ENCODE measurements at regions not wholly inside any gene's neighbourhood (a gene's known extent, or its start where the extent isn't known, plus 50 kb on each side); places are given as distances from the start of the nearest gene placed in this dataset.

DNA sequence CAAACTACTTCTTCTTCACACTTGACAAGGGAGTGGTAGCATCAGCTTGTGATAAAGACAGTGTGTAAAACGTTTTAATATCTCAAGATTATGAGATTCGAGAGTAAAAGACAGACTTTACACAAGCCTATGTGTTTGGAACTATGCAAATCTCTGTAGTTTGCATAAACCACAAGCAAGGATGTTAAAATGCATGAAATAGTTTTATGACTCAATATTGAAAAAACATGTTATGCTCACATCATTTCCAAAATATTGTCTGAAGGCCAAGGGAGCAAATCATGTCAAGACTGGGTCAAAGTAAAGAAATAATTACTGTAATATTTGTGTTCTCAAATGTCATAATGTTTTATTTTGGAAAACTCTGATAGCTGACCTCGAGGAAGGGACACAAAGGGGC, 316.8 kb upstream of the KLF12 start:
- DNase-seq = no peak
- no peak for ATAC-seq
- Mint-ChIP-seq H3K4me3 (no peak overlapping the region), H3K27ac (no peak overlapping the region), H3K27me3 (peaks cover 2 to 26% (median 12%) of the 10 kb centered on the region in 5 donors), H3K4me1 (peaks cover 0 to 1% (median 0%) of the 10 kb centered on the region in 4 donors), H3K9me3 (peaks cover 0 to 29% (median 11%) of the 10 kb centered on the region in 9 donors), H3K36me3 (peaks cover 0 to 16% (median 7%) of the 10 kb centered on the region in 3 donors)
- POLR2A ChIA-PET = no interaction called here

DNA sequence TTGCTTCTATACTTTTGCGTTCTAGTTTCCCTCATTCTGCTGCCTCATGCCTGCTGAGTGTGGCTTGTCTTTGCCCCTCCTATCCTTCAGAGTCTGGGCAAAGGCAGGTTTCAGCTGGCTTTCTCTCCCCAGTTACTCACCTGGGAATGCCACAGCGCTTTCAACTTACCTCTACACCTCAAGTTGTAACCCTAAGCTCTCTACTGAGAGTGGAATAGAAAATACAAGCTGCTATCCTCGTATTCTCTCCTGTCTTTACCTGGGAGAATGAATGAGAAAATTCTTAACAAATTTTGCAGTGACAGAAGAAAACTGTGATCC, 316.3 kb upstream of the KLF12 start:
- POLR2A ChIA-PET = no interaction called here
- peaks cover 0 to 29% (median 10%) of the 10 kb centered on the region in 9 donors for H3K9me3 Mint-ChIP-seq
- DNase-seq (no peak), ATAC-seq (no peak)
- H3K27me3 Mint-ChIP-seq = peaks cover 2 to 24% (median 12%) of the 10 kb centered on the region in 5 donors
- peak overlapping the region in 1 of 10 donors; percentile 44 for H3K27ac Mint-ChIP-seq
- peaks cover 0 to 16% (median 7%) of the 10 kb centered on the region in 3 donors for H3K36me3 Mint-ChIP-seq
- no peak overlapping the region for H3K4me3 Mint-ChIP-seq
- peaks cover 0 to 1% (median 0%) of the 10 kb centered on the region in 4 donors for H3K4me1 Mint-ChIP-seq

DNA sequence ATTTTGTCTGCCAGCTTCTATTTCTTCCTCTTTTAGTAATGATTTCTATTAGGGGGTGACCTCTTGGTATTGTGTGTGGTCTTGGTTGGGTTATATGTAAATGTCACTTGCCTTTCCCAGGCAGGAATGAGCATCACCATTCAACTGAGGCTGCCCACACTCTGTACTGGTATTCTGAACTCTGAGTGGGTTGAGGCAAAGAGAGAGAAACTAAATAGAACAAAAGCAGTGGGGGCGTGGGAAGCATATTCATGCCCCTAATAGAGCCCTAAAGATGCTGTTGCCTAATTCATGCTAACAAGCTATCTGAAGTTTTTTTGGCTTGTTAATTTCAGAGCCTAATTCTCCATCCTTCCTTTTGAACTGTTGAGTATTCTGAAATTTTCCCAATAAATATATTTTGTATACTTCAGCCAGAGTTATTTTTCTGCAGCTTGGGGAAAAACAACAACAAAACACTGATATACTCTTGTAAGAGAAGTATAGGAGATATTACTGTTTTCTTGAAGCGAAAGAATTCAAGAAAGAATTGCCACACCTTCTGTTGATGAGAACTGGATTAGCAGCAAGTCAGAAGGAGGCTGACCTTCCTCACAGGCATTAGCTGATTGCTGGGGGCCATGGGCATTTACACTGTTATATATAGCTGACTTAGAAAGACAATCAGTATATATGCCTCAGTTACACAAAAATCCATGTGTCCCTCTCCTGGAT, 315.8 kb upstream of the KLF12 start:
- peaks cover 0 to 1% (median 0%) of the 10 kb centered on the region in 4 donors for H3K4me1 Mint-ChIP-seq
- peaks cover 2 to 18% (median 9%) of the 10 kb centered on the region in 5 donors for H3K27me3 Mint-ChIP-seq
- H3K27ac Mint-ChIP-seq = peak overlapping the region in 1 of 10 donors; percentile 44
- H3K4me3 Mint-ChIP-seq = no peak overlapping the region
- DNase-seq (no peak), ATAC-seq (no peak)
- POLR2A ChIA-PET = no interaction called here
- H3K9me3 Mint-ChIP-seq = peaks cover 0 to 24% (median 10%) of the 10 kb centered on the region in 9 donors
- H3K36me3 Mint-ChIP-seq = peaks cover 0 to 16% (median 7%) of the 10 kb centered on the region in 3 donors

DNA sequence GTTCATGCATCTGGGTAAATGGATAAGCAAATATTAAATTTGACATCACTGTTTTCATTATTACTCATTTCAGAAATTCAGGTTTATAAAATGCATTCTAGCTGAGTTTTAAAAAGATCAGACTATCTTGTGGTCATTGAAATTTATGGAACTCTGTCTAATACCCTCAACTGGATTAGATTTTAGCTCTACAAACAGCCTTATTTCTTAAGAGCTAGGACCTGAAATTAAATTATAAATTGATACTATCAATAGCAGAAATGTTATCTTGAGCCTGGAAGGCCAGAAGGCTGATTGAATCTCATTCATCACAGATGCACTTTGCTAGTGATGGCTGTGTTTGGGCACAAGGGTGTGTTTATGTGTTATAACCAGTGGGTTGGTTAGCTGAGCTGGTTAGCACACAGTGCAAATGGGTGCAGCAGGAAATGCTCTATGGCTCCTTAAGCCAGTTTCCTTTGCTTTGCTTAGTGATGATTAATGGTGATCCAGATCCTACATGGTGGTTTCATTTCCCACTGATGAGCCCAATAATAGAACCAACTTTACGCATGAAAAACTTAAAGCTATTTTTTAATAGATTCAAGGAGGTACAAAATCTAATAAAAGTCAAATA, 310.8 kb upstream of the KLF12 start:
- no peak overlapping the region for H3K27ac Mint-ChIP-seq
- ATAC-seq (no peak), DNase-seq (no peak)
- no peaks in the 10 kb centered on the region for H3K4me1 Mint-ChIP-seq
- H3K36me3 Mint-ChIP-seq = peaks cover 12 to 21% (median 19%) of the 10 kb centered on the region in 3 donors
- H3K4me3 Mint-ChIP-seq = no peak overlapping the region
- POLR2A ChIA-PET = interaction anchor here (0.6 kb wide), 1 partner anchor 13 kb away, joined by 4 read pairs; no protein-coding TSS in a partner anchor
- H3K9me3 Mint-ChIP-seq = peaks cover 4 to 32% (median 11%) of the 10 kb centered on the region in 9 donors
- H3K27me3 Mint-ChIP-seq = peaks cover 0 to 3% (median 0%) of the 10 kb centered on the region in 5 donors

DNA sequence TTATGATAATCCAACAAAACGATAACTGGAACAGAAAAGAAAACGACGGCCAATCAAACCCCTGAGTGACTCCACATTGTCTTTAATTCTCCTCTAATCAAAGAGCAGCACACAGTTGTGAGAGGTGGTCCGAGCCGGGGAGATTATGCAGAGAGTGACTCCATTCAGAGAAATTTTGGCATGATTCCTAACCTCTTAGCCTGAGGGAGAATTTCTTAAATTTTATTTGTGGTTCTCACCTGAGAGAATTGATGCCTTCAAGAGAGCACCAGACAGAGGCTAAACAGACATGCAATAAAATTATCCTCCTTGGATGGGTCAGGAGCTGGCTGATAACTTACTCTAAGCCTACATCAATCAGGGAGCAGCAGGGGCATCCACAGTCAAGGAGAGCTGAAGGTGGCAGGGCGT, 310.0 kb upstream of the KLF12 start:
- no peaks in the 10 kb centered on the region for H3K4me1 Mint-ChIP-seq
- H3K4me3 Mint-ChIP-seq = no peak overlapping the region
- H3K27ac Mint-ChIP-seq = peak overlapping the region in 1 of 10 donors; percentile 10
- no peak for ATAC-seq
- DNase-seq = no peak
- peaks cover 11 to 21% (median 12%) of the 10 kb centered on the region in 3 donors for H3K36me3 Mint-ChIP-seq
- POLR2A ChIA-PET = no interaction called here
- H3K27me3 Mint-ChIP-seq = no peaks in the 10 kb centered on the region
- peaks cover 2 to 30% (median 11%) of the 10 kb centered on the region in 9 donors for H3K9me3 Mint-ChIP-seq

DNA sequence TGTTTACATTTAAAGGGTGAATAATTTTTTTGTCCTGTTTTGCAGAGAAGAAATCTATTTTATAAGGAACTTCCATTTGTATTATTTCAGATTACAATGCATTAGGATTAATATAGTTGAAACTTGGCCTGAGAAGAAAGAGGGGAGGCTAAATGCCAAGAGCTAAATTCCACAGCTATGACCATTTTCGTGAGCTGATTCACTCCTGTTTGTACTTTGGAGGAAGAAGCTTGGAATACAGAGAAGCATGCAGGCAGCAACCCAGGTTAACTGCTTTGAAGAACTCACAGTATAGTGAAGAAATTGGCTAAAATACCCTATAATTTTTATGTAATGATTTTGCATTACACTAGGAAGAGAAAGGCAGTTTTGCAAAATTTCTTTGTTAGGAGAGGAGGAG, 309.4 kb upstream of the KLF12 start:
- ATAC-seq (no peak), DNase-seq (no peak)
- peaks cover 8 to 19% (median 12%) of the 10 kb centered on the region in 3 donors for H3K36me3 Mint-ChIP-seq
- peak overlapping the region in 1 of 10 donors; percentile 10 for H3K27ac Mint-ChIP-seq
- H3K4me3 Mint-ChIP-seq = no peak overlapping the region
- peaks cover 0 to 25% (median 8%) of the 10 kb centered on the region in 9 donors for H3K9me3 Mint-ChIP-seq
- POLR2A ChIA-PET = no interaction called here
- H3K4me1 Mint-ChIP-seq = no peaks in the 10 kb centered on the region
- H3K27me3 Mint-ChIP-seq = no peaks in the 10 kb centered on the region

DNA sequence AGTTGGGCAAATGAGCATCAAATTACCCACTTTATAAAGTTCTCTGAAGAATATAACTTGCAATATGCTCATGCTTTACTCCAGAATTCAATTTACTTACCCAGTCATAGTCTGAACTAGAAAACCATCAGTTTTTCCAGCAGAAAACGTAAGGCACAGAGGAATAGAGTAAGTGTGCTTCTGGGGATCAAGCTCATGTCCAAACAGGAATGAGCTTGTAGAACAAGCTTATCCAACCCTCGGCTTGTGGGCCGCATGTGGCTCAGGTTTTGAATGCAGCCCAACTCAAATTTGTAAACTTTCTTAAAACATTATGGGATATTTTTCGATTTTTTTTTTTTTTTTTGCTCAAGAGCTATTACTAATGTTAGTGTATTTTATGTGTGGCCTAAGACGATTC, 308.5 kb upstream of the KLF12 start:
- H3K9me3 Mint-ChIP-seq = peaks cover 0 to 16% (median 8%) of the 10 kb centered on the region in 9 donors
- POLR2A ChIA-PET = no interaction called here
- H3K27me3 Mint-ChIP-seq = no peaks in the 10 kb centered on the region
- peaks cover 8 to 19% (median 13%) of the 10 kb centered on the region in 3 donors for H3K36me3 Mint-ChIP-seq
- DNase-seq (no peak), ATAC-seq (no peak)
- no peaks in the 10 kb centered on the region for H3K4me1 Mint-ChIP-seq
- no peak overlapping the region for H3K27ac Mint-ChIP-seq
- no peak overlapping the region for H3K4me3 Mint-ChIP-seq

DNA sequence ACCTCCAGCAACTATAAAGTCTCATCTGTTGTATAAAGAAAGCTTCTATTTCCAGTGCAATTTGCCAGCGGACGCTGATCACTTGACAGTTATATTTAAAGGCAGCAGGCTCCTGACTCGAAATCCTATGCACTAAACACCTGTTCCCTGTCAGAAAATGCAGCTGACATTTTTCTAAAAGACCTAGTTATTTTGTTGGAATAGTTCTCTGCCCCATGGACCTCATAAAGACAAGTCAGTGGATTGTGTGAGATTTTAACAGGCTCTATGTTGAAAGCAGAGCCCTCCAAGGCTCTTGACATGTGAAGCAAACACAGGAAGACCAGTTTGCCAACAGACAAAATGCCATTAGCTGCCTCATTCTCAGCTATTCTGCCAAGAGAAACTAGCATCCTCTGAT, 304.7 kb upstream of the KLF12 start:
- no peaks in the 10 kb centered on the region for H3K27me3 Mint-ChIP-seq
- DNase-seq (no peak), ATAC-seq (no peak)
- H3K9me3 Mint-ChIP-seq = peaks cover 0 to 16% (median 8%) of the 10 kb centered on the region in 9 donors
- no peaks in the 10 kb centered on the region for H3K4me1 Mint-ChIP-seq
- H3K36me3 Mint-ChIP-seq = peaks cover 8 to 11% (median 9%) of the 10 kb centered on the region in 3 donors
- POLR2A ChIA-PET = no interaction called here
- no peak overlapping the region for H3K4me3 Mint-ChIP-seq
- H3K27ac Mint-ChIP-seq = no peak overlapping the region

DNA sequence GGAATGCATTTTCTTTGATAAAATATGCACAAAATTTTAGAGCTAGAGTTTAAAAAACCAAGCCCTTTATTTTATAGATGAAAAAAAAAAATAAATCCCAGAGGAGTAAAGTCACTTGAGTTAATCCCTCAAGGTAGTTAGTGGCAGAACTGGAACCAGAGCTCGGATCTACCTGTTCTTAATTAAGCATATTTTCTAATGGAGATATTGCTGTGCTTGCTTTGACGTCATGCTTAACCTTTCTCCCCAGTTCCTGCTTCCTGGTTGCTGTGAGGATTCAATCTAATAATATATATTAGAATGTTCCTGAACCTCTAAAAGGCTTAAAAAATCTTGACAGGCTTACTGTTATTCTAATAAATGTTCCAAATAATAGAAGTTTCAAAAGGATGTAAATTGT, 300.6 kb upstream of the KLF12 start:
- peaks cover 0 to 5% (median 0%) of the 10 kb centered on the region in 9 donors for H3K9me3 Mint-ChIP-seq
- POLR2A ChIA-PET = no interaction called here
- no peak overlapping the region for H3K4me3 Mint-ChIP-seq

DNA sequence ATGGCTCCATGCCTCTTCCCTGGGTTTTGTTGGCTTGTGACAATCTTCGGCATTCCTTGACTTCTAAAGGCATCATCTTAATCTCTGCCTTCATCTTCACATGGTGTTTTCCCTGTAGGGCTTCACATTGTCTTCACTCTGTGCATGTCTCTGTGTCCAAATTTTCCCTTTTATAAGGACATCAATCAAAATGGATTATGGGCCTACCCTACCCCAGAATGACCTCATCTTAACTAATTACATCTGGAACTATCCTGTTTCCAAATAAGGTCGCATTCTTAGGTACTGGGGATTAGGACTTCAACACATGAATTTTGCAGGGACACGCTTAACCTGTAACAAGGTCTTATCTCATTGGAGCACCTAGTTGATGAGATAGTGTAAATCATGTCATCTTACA, 290.3 kb upstream of the KLF12 start:
- Mint-ChIP-seq H3K27ac (no peak overlapping the region), H3K4me3 (no peak overlapping the region)

More for the DNA sequence above, 300.6 kb upstream of the KLF12 start:
- DNase-seq (no peak), ATAC-seq (no peak)
- Mint-ChIP-seq H3K4me1 (no peaks in the 10 kb centered on the region), H3K27me3 (no peaks in the 10 kb centered on the region), H3K27ac (no peak overlapping the region), H3K36me3 (peaks cover 0 to 1% (median 0%) of the 10 kb centered on the region in 3 donors)

DNA sequence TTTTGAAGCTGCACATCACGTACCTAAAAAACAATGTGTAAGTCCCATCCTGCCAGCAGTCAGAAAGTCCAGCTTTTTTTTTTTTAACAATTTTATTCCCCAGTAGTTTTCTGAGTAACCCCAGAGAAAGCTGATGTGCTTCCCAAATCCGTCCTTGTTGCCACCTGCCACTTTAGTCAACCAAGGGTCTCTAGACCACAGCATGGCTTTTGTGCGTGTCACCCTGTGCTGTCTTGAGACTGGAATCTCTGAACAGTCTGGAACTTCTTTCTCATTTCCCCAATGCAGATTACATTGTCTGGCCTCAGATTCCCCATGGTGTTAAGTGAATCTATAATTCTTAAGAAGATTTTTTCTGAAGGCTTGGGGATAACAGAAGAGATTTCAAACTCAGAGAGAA, 289.2 kb upstream of the KLF12 start:
- no peak for ATAC-seq
- no peak overlapping the region for H3K27ac Mint-ChIP-seq
- H3K36me3 Mint-ChIP-seq = peaks cover 4 to 11% (median 5%) of the 10 kb centered on the region in 3 donors
- no peak for DNase-seq
- peaks cover 0 to 6% (median 0%) of the 10 kb centered on the region in 5 donors for H3K27me3 Mint-ChIP-seq
- H3K4me3 Mint-ChIP-seq = no peak overlapping the region
- peaks cover 0 to 1% (median 0%) of the 10 kb centered on the region in 4 donors for H3K4me1 Mint-ChIP-seq
- peaks cover 0 to 6% (median 0%) of the 10 kb centered on the region in 9 donors for H3K9me3 Mint-ChIP-seq
- POLR2A ChIA-PET = no interaction called here

More for the DNA sequence above, 290.3 kb upstream of the KLF12 start:
- Mint-ChIP-seq H3K9me3 (peaks cover 0 to 6% (median 0%) of the 10 kb centered on the region in 9 donors), H3K4me1 (no peaks in the 10 kb centered on the region), H3K36me3 (peaks cover 4 to 11% (median 5%) of the 10 kb centered on the region in 3 donors), H3K27me3 (peaks cover 0 to 4% (median 0%) of the 10 kb centered on the region in 5 donors)
- no peak for DNase-seq
- ATAC-seq = no peak
- POLR2A ChIA-PET = no interaction called here

DNA sequence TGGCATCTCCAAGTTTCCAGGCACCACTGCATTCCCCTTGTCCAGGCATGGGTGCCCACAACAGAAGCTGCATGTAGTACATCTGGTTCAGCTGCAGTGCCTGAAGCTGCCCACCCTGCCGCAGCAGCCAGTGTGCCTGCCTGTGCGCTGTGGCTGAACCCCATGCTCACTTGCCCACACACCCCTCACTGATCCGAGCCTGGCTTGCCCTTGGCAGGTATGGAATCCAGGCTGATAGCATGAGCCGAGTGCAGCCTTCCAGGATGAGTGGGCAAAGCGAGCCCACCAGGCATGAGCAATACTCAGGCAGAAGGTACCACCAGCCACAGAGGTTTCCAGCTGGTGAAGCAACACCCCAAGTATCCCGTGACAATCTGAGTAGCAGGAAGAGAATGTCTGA, 280.3 kb upstream of the KLF12 start:
- no peak overlapping the region for H3K4me3 Mint-ChIP-seq
- no peak for DNase-seq
- H3K36me3 Mint-ChIP-seq = peaks cover 11 to 30% (median 15%) of the 10 kb centered on the region in 3 donors
- peaks cover 0 to 9% (median 6%) of the 10 kb centered on the region in 9 donors for H3K9me3 Mint-ChIP-seq
- POLR2A ChIA-PET = no interaction called here
- peaks cover 0 to 3% (median 0%) of the 10 kb centered on the region in 4 donors for H3K4me1 Mint-ChIP-seq
- no peak for ATAC-seq
- no peak overlapping the region for H3K27ac Mint-ChIP-seq
- peaks cover 0 to 4% (median 1%) of the 10 kb centered on the region in 5 donors for H3K27me3 Mint-ChIP-seq

DNA sequence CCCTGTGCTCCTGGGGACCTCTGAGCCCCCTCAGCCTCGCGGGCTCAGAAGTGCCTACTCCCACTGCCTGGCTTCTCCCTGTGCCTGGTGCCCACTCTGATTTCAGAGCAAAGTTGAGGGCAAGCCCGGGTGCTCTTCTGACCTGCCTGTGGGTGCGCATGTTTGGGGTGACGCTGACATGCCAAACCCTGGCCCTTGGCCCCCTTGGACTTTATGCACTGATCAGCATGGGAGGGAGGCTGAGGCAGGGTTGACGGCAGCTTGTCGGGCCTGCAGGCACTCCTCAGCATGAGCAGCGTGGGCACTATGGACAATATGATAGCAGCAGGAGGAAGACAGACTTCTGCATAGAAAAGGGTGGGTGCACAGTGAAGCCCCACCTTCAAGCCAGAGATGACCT, 279.3 kb upstream of the KLF12 start:
- Mint-ChIP-seq H3K4me3 (no peak overlapping the region), H3K27me3 (peaks cover 0 to 2% (median 1%) of the 10 kb centered on the region in 5 donors), H3K4me1 (peaks cover 0 to 4% (median 0%) of the 10 kb centered on the region in 4 donors), H3K36me3 (peaks cover 14 to 34% (median 15%) of the 10 kb centered on the region in 3 donors), H3K27ac (no peak overlapping the region), H3K9me3 (peaks cover 0 to 10% (median 6%) of the 10 kb centered on the region in 9 donors)
- DNase-seq (peak in 1 of 10 donors; percentile 3), ATAC-seq (no peak)
- POLR2A ChIA-PET = no interaction called here
